ENCODE measurements at regions not wholly inside any gene's neighbourhood (a gene's known extent, or its start where the extent isn't known, plus 50 kb on each side); places are given as distances from the start of the nearest gene placed in this dataset.

DNA sequence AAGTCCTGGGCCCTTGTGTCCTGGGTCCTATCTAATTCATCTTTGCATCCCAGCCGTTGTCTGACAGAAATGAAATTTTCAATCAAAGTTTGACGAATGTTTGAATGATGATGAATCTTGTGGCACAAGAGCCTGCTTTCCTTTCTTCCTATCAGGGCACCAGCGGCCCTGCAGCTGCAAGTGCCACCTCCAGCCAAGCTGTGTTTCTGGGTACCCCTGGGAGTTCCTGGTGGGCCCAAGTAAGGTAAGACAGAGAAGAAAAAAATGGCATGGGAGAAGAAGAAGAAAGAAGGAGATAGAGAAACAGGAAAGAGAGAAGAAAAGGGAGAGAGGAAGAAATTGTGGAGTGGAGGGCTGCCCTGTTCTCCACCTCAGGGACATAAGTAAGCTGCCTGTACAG lies 782.1 kb upstream of the TPTE start:
- TF ChIP-seq EZH2 (IDR thresholded peaks at IDR 0.05; ENCODE audit: borderline replicate concordance, low read depth, low read length), result no peak
- TF ChIP-seq, protein P1, sequence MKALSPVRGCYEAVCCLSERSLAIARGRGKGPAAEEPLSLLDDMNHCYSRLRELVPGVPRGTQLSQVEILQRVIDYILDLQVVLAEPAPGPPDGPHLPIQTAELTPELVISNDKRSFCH (CRISPR knock-in tag; IDR thresholded peaks at IDR 0.05), result no peak
- TF ChIP-seq, protein P1 (tag; IDR thresholded peaks at IDR 0.05), result no peak
- no peak for TF ChIP-seq ZBTB1 (CRISPR knock-in tag; IDR thresholded peaks at IDR 0.05; ENCODE audit: borderline replicate concordance, low read depth)
- TF ChIP-seq, protein P2, sequence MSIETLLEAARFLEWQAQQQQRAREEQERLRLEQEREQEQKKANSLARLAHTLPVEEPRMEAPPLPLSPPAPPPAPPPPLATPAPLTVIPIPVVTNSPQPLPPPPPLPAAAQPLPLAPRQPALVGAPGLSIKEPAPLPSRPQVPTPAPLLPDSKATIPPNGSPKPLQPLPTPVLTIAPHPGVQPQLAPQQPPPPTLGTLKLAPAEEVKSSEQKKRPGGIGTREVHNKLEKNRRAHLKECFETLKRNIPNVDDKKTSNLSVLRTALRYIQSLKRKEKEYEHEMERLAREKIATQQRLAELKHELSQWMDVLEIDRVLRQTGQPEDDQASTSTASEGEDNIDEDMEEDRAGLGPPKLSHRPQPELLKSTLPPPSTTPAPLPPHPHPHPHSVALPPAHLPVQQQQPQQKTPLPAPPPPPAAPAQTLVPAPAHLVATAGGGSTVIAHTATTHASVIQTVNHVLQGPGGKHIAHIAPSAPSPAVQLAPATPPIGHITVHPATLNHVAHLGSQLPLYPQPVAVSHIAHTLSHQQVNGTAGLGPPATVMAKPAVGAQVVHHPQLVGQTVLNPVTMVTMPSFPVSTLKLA (conservative IDR thresholded peaks at IDR 0.05), result no peak
- TF ChIP-seq SMC3 (conservative IDR thresholded peaks at IDR 0.05; ENCODE audit: insufficient read depth, low read depth, low read length), result no peak
- TF ChIP-seq ZC3H4 (CRISPR knock-in tag; IDR thresholded peaks at IDR 0.05; ENCODE audit: borderline replicate concordance), result no peak
- no peak for TF ChIP-seq ZSCAN29 (IDR thresholded peaks at IDR 0.05)
- no peak for TF ChIP-seq POLR2A (conservative IDR thresholded peaks at IDR 0.05)
- TF ChIP-seq TAF1 (IDR thresholded peaks at IDR 0.05; ENCODE audit: control insufficient read depth, extremely low read depth, insufficient read depth, low read length, severe bottlenecking), result no peak
- no peak for TF ChIP-seq NR3C1 (CRISPR knock-in tag; IDR thresholded peaks at IDR 0.05)
- TF ChIP-seq FOS (IDR thresholded peaks at IDR 0.05; ENCODE audit: extremely low read depth, insufficient read length), result no peak
